HG02884 (cell line): ENCODE measurements at regions not wholly inside any gene's neighbourhood (a gene's known extent, or its start where the extent isn't known, plus 50 kb on each side); places are given as distances from the start of the nearest gene placed in this dataset.
"Not testable (repeated sequence)": the region's sequence is repeated elsewhere in the genome, so short reads cannot be mapped to it uniquely, and the experiment has no call there.

Experiments
- ATAC-seq: cut with Tn5 transposase; IDR thresholded peaks from one replicate; pipeline ENCODE4 v1.9.1; 2021; ENCODE audit warnings: mild to moderate bottlenecking, moderate library complexity; ENCODE audit not compliant: unreplicated experiment

DNA sequence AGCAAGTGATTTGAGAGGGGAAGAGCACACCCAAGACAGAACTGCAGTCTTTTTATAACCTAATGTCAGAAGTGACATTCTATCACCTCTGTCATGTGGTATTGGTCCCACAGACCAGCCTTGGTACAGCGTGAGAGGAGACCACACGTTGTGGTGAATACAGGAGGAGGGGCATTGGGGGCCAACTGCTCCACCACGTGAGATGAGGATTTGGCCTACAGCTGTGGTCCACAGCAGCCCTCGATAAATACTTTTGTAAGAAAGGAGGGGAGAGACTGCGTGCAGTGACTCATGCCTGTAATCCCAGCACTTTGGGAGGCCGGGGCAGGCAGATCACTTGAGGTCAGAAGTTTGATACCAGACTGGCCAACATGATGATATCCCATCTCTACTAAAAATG lies 243.1 kb downstream of the FGFR2 start:
- ATAC-seq, result no peak

DNA sequence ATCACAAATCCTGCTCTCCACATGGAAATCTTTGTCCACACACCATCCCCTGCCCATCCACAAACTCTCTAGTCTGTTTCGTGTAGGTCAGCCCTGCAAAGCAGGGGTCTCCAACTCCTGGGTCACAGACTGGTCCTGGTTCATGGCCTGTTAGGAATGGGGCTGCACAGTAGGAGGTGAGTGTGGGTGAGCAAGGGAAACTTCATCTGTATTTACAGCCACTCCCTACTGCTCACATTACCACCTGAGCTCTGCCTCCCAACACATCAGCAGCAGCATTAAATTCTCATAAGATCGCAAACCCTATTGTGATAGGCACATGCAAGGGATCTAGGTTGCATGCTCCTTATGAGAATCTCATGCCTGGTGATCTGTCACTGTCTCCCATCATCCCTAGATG lies 242.1 kb downstream of the FGFR2 start:
- ATAC-seq, result no peak

DNA sequence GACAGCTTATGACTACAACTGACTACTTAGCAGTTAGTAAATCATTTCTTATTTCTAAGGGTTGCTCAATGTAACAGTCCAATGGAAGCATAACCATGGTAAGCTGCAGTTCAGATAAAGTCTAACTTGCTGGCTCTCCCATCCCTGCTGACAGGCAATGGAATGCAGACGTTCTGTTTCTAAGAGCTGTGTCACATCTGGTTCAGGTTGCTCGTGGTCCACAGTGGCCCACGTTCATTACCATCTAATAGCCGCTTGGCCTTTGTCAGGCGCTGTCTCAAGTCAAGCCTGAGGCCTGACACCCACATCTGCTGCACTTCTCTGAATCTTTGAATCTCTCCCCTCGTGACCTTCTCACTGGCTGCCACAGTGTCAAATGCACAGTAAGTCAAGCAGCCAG lies 240.8 kb downstream of the FGFR2 start:
- ATAC-seq, result no peak

GRCh38 chr10:121362026-121362425 lies 236.2 kb downstream of the FGFR2 start:
- ATAC-seq, result no peak

- no peak for ATAC-seq
Observed at GRCh38 chr10:121365566-121365965, 232.7 kb downstream of the FGFR2 start.

DNA sequence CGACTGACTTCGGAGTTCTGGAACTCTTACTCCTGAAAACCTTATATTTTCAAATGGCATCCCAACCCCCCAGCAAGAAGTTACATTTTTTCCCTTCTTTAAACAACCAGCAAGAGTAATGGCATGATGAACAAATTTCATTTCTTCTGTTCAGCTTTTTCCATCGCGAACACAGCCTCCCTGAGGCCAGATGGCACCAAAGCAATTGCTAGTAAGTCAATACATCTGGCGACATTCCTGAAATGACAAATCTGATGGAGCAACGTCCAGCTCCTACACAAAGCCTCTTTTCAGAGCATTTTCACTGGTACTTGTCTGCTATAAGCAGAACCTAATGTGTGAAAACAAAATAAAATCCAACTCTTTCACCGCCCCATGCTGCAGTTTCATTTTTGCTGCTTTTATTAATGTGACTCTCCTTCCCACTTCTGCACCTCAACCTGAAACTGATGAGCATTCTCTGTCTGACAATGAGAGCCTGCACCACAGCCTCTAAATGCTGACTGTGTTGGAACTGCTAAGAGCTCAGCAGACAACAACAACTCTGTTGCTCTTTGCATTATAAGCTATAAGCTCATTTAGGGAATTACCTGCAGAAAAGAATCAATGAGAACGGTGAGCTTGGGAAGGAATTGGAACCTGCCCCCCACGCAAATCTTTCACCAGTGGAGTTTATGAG lies 229.8 kb downstream of the FGFR2 start:
- ATAC-seq, result no peak

DNA sequence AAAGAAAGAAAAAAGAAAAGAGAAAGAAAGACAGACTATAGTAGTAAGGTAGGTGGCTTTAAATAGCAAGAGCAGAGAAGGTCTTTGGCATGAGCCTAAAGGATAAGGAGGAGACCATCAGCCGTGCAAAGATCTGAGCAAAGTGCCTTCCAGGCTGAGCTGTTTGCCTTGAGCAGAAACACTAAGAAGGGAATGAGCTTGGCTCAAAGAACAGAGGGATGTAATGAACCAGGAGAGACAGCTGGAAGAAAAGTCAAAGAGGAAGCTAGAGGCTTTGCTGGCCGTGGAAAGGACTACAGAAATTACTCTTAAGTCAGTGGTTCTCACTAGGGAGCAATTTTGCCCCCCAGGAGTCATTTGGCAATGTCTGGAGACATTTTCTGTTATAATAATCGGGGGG lies 228.6 kb downstream of the FGFR2 start:
- no peak for ATAC-seq

GRCh38 chr10:121371836-121372235 lies 226.4 kb downstream of the FGFR2 start:
- no peak for ATAC-seq

- ATAC-seq, result no peak
Observed at GRCh38 chr10:121373411-121373810, 224.8 kb downstream of the FGFR2 start.

DNA sequence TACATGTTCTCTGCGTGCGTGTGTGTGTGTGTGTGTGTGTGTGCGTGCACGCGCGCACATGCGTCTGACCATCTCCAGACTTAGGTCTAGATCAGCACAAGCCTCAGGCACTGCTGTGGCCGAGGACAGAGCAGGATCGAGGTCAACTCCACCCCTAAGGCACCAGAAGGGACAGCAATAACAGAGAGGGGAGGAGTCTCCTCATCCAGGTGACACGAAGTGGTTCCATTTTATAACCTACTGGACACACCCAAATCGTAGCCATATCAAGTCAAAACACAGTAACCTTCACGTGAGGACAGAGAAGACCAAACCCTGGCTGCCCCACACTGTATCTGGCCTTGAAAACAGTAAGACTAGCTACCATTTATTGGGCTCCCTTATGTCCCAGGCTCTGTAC lies 224.1 kb downstream of the FGFR2 start:
- ATAC-seq, result no peak

DNA sequence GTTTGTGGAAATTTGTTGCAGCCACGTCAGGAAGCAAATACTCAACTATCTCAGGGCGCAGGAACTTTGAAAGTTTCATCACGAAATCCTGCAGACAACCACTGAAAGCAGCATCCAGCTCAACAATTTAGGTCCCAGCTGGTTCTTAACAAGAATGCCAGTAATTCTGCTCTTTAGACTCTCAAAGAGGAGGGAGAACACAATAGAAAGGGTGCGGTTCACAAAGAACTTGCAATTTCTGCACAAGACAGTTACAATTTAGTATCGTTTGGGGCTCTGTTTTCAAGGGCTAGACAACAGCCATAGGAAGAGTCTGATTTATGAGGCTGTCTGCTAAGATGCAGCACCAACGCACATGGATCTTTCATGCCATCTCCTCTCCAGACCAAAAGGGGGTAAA lies 223.1 kb downstream of the FGFR2 start:
- ATAC-seq, result no peak

DNA sequence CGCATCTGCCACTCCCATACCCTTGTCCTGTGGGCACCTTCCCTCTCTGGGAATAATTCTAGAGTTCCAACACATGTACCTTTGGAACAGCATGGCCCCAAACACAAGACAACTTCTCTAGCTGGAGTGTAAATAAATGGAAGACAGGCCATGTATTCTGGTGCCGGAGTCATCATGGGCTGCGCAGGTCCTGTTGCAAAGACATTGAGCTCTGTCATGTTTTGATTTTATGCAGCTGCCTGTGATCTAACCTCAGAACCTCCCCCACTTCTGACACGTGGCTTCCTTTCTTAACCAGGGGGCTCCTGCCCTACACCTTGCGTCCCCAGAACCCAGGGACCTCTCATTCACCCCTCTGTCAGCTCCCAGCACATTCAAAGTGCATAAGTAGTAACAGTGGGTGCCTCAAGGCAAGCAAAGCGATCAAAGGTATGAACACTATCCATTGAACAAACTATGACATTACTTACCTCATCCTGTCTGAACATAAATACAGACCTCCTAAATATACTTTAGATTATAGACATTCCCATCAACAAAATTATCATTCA lies 219.9 kb downstream of the FGFR2 start:
- no peak for ATAC-seq

DNA sequence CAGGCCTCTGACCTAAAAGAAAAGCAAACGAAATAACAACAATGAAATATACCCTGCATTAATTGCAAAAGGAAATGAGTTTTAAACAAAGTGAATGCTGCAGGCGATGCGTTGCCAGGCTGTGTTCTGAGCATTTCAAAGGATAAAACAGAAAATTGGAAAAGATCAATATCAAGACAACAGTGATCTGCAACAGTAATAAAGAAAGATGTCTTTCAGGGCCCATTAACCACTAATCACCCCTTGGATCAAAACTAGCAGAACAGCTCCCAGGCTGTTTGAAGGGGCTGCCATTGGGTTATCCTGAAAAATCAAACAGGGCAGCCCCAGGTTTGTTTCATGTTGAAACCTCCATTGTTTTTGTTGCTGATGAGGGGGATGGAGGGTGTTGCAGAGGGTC lies 219.2 kb downstream of the FGFR2 start:
- no peak for ATAC-seq

GRCh38 chr10:121380211-121380610 lies 218.0 kb downstream of the FGFR2 start:
- no peak for ATAC-seq

GRCh38 chr10:121382029-121382520 lies 216.2 kb downstream of the FGFR2 start:
- not testable (repeated sequence) for ATAC-seq

DNA sequence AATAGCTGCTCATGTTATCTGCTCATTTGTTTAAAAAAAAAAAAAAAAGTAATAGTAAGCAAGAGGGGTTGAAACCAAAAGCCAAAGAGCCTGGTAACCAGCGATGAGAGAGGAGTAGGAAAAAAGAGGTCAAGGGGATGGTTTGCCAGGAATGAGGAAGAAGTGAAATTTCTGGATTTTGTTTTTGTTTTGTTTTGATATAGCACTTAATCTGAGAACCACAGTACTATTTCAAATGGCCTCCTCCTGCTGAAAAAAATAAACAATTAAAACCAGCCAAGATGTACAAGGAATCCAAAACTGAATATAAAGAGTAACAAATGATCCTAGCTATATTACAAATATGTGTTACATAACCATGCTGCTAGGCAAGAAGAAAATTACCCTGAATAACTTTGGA lies 213.1 kb downstream of the FGFR2 start:
- no peak for ATAC-seq

DNA sequence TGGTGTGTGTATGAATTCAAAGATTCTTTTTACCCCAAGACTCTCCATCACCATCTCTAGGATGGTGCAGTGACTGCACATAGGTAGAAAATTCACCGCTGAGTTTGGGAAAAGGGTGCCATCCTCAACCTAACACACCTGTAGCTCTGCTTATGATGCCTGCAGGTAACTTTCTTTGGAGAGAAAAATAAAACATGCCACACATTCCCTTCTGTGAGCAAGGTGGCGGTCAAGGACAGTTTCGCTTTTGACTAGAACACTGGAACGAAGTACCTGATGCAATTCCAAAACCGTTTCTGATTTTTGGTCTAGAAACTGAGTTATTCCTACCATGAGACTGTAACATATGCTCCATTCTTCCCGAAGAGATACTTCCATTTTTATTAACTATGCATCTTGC lies 205.6 kb downstream of the FGFR2 start:
- ATAC-seq, result no peak

- no peak for ATAC-seq
Observed at GRCh38 chr10:121393522-121393921, 204.7 kb downstream of the FGFR2 start.

GRCh38 chr10:121400507-121400906 lies 197.7 kb downstream of the FGFR2 start:
- not testable (repeated sequence) for ATAC-seq

GRCh38 chr10:121403527-121403926 lies 194.7 kb downstream of the FGFR2 start:
- no peak for ATAC-seq

GRCh38 chr10:121404611-121405010 lies 193.6 kb downstream of the FGFR2 start:
- ATAC-seq, result no peak

DNA sequence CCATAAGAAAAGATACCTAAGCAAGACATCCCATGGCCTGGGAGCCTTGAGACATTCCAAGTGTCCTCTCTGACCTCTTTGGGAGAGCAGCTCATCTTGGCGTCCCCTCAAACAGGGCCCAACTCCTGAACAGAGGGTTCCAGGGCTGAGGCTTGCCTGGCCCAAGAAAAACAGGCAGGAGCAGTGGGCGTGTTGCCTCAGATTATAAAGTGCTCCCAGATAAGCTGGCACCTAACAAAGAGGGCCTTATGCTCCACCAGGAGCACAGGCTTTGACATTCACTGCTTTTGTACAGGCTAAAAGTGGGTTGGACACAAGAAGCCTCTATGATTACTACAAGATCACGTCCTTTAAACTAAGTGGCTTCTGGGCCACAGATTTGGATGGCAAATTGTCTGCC lies 193.1 kb downstream of the FGFR2 start:
- no peak for ATAC-seq

GRCh38 chr10:121405549-121405948 lies 192.7 kb downstream of the FGFR2 start:
- ATAC-seq, result no peak
